ES-I3 (cell line): ENCODE measurements at regions not wholly inside any gene's neighbourhood (a gene's known extent, or its start where the extent isn't known, plus 50 kb on each side); places are given as distances from the start of the nearest gene placed in this dataset.

ENCODE experiments used
- H3K36me3 ChIP-seq: 2 replicates; pipeline ENCODE4 v1.6.1; 2013; ENCODE audit warnings: mild to moderate bottlenecking, low read length, control low read depth, moderate library complexity; ENCODE audit not compliant: insufficient read depth
- H3K4me1 ChIP-seq: 2 replicates; pipeline ENCODE4 v1.6.1; 2013; ENCODE audit warnings: mild to moderate bottlenecking, control low read depth, low read length; ENCODE audit not compliant: insufficient read depth
- H3K9ac ChIP-seq: 2 replicates; pipeline ENCODE4 v1.6.1; 2013; ENCODE audit warnings: low read depth, mild to moderate bottlenecking, low read length, moderate library complexity
- H3K9me3 ChIP-seq: 2 replicates; pipeline ENCODE4 v1.6.1; 2013; ENCODE audit warnings: mild to moderate bottlenecking, low read length, moderate library complexity; ENCODE audit not compliant: control insufficient read depth, insufficient read depth

DNA sequence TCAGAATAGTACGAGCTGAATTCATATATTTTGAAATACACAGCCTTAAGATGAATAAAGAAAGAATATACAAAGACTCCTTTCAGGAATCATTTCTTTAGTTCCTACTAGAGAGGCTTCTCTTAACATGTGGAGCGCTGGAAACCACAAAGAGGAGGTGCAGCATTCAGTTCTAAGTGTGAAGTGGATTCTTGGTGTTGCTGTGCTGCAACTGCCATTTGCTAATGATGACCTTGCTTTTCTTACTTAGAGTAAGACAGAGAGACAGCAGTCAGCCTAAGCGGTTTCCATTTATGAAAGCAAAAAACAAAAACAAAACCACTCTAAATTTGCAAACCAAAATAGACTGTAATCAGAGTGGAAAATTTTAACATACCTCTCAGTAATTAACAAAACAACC lies 629.0 kb downstream of the EPHA7 start:
- Histone ChIP-seq H3K36me3 (no peaks in the 10 kb centered on the region), H3K9me3 (no peaks in the 10 kb centered on the region; the same call in 1 of the 2 replicates), H3K4me1 (no peaks in the 10 kb centered on the region), H3K9ac (no peak overlapping the region)

DNA sequence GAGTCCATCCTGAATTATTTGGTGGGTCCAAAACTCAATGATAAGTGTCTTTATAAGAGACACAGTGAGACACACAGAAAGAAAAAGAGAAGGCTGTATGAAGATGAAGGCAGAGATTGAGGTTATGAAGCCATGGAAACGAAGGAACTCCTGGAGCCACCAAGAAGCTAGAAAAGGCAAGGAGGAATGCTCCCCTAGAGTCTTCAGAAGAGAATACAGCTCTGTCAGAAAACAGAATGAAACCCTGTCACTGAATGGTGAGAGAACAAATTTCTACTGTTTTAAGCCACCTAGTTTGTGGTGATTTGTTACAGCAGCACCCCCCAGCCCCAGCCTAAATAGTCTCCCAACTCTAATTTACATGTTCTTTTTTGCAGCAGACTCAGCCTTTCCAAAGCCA lies 635.1 kb downstream of the EPHA7 start:
- Histone ChIP-seq H3K9me3 (no peaks in the 10 kb centered on the region; the same call in 1 of the 2 replicates), H3K4me1 (no peaks in the 10 kb centered on the region), H3K9ac (no peak overlapping the region), H3K36me3 (no peaks in the 10 kb centered on the region)

DNA sequence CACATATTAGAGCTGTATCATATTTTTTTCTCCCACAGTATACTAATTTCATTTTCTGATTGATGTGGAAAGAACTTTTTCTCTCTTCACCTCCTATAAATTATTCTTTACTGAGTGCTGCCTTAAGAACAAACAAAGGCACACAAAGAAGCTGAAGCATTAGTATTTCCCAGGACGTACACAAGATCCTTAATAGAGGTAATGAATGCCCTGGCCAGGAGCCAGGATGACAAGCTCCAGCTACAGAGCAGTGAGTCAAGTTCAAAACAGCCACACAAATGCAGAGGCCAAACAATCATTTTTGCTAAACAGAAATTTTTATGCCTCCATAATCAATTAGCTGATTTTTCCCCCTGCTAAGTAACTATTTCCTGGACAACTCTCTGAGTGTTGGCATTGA lies 639.6 kb downstream of the EPHA7 start:
- Histone ChIP-seq H3K4me1 (no peaks in the 10 kb centered on the region), H3K36me3 (no peaks in the 10 kb centered on the region), H3K9me3 (no peaks in the 10 kb centered on the region), H3K9ac (no peak overlapping the region)

DNA sequence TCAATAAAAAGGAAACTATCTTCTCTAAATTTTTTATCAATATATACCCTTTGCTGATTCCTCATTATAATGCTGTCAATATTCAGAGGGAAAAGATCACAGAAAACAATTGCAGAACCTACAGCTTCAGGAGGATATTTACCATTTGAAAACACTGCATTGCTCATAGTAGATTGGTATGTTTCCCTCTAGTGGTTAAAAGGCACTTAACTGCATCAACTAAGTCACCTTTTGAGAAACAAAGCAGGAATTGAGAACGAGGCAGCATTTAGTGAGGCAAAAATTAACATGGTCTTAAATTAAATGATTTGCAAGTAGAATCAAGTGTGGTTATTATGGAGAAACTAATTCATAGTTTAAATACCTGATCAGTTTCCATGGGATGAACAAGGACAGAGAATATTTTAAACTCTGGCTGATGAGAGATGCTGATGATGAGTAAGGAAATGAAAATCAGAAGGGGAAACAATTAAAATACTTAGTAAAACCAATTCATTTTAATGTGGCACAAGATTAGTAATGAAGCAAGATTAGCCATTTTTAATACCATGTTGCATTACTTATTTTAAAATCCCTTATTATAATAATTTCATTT lies 642.1 kb downstream of the EPHA7 start:
- H3K9ac ChIP-seq, result no peak overlapping the region
- no peaks in the 10 kb centered on the region for H3K36me3 ChIP-seq
- H3K4me1 ChIP-seq, result no peaks in the 10 kb centered on the region
- H3K9me3 ChIP-seq, result no peaks in the 10 kb centered on the region

DNA sequence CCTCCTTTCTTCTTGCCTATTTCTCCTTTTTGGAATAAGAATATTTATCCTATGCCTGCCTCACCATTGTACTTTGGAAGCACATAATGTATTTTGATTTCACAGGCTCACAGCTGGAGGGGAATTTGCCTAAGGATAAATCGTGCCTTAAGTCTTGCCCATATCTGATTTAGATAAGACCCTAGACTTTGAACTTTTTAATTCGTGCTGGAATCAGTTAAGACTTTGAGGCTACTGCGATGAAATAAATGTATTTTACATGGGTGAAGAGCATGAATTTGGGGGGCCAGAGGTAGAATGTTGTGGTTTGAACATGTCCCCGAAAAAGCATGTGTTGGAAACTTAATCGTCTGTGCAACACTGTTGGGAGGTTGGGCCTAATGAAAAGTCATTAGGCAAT lies 648.8 kb downstream of the EPHA7 start:
- H3K9ac ChIP-seq, result no peak overlapping the region
- H3K36me3 ChIP-seq, result no peaks in the 10 kb centered on the region
- H3K4me1 ChIP-seq, result no peaks in the 10 kb centered on the region
- no peaks in the 10 kb centered on the region for H3K9me3 ChIP-seq

DNA sequence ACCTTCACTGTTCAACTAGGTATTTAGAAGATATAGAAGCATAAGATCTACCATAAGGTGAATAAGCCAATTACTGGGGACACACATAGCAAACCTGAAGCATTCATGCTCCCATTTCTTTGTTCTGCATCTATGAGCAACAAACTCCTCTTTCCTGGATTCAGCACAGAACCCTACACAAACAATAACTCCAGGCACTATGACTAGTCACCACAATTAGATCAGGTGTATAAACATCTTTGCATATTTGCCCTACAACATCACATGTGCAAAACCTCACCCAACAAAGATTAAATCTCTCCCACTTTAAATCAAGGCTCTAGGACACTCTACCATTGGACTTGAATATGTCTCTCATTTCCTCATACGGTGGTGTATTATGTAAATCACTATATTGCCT lies 652.3 kb downstream of the EPHA7 start:
- H3K9me3 ChIP-seq, result no peaks in the 10 kb centered on the region
- no peaks in the 10 kb centered on the region for H3K36me3 ChIP-seq
- H3K9ac ChIP-seq, result no peak overlapping the region
- no peaks in the 10 kb centered on the region; the same call in 1 of the 2 replicates for H3K4me1 ChIP-seq

DNA sequence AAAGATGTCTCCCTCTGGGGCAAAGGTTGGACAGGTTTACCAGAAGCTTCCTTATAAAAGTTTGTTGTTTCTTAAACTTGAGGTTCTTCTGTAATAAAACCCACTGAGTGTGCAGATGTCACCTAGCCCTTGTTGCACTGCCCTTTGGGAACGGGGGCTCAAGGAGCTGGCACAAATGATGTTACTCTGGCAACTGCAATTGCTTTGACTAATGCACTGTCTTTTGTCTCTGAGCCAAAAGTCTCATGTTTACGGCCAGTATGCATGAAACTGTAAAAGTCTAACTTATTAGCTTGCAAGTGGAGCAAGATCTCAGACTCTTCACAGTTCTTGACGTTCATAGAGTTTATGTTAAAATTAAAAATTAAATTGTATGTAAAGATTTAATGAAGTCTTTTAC lies 655.7 kb downstream of the EPHA7 start:
- Histone ChIP-seq H3K9ac (no peak overlapping the region), H3K4me1 (no peaks in the 10 kb centered on the region; the same call in 1 of the 2 replicates), H3K9me3 (no peaks in the 10 kb centered on the region), H3K36me3 (no peaks in the 10 kb centered on the region)

DNA sequence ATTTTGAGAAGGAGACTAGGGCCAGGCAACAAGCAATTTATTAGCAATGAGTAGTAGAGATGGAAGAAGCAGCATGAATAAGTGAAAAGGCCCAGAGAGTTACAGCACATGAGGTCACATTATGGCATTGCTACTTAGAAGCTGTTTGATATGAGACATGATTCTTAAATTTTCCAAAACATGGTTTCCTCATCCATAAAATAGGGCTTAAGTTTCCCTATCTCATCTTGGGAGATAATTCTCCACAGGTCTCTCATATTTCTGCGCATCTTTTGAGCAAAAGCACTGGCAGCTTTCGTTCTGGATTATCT lies 656.1 kb downstream of the EPHA7 start:
- Histone ChIP-seq H3K9ac (no peak overlapping the region), H3K4me1 (no peaks in the 10 kb centered on the region; the same call in 1 of the 2 replicates), H3K36me3 (no peaks in the 10 kb centered on the region), H3K9me3 (no peaks in the 10 kb centered on the region)

DNA sequence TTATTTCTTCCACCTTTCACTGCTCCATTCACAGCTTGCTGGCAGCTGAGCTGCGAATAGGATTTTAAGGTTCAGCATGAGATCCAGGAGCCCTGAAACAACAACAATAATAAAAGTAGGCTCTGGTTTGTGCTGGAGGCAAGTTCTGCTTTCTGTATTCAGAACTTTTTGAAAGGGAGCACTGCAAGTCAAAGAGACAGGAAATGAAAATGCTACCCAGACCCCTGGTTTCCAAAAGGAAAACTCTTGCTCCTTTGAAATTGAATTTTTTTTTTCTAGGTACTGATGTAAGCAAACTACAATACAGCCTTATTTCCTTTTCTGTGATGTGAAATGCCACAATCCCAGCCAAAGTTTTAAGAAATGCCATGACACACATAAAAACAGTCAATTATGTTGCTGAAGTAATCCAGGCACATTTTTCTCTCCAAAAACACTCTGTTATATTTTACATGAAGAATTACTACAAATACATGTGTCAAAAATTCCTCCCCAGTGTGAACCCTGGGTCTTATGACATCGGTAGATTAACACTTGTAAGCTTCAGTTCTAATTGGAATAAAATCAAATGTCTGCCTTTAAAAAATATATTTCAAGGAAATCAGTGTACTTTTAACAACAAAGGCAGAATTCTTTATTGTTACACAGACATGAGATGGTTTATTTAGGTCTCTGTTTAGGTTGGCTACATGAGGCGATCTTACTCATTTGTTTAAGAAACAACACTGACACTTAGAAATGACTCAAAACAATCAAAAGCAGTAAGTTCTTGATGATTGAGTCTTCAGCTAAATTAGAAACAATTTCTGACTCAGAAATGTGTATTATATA lies 656.7 kb downstream of the EPHA7 start:
- Histone ChIP-seq H3K9ac (no peak overlapping the region), H3K9me3 (no peaks in the 10 kb centered on the region), H3K4me1 (no peaks in the 10 kb centered on the region; the same call in 1 of the 2 replicates), H3K36me3 (no peaks in the 10 kb centered on the region)

DNA sequence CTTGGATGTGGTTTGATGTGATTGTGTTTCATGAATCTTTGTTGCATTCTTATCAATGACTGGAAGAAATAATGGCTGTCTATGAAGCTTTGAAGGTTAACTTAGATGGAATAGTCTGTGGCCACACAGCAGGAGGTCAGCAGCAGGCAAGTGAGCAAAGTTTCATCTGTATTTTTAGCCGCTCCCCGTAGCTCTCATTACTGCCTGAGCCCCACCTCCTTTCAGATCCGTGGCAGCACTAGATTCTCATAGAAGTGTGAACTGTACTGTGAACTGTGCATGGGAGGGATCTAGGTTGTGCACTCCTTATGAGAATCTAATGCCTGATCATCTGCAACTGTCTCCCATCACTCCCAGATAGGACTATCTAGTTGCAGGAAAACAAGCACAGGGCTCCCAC lies 660.2 kb downstream of the EPHA7 start:
- Histone ChIP-seq H3K9ac (no peak overlapping the region), H3K4me1 (no peaks in the 10 kb centered on the region; the same call in 1 of the 2 replicates), H3K9me3 (no peaks in the 10 kb centered on the region)

DNA sequence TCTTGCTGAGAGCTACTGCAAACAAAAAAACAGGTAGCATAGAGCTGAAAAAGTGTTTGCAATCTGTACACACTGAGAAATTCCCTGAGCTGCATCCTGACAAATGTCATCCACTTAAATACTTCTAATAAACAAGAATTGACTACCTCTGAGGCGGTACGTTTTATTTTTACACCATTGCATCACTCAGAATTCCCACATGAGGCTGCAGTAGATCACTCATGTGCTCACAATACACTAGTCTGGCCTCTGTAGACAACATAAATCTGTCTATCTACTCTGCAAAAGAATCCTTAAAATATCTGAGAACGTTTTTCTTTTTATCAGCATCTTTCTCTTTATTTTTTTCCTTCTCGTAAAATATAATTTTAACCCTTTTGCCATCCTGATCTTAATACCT lies 661.4 kb downstream of the EPHA7 start:
- H3K36me3 ChIP-seq, result no peaks in the 10 kb centered on the region
- no peak overlapping the region for H3K9ac ChIP-seq
- no peaks in the 10 kb centered on the region for H3K9me3 ChIP-seq
- H3K4me1 ChIP-seq, result no peaks in the 10 kb centered on the region; the same call in 1 of the 2 replicates

More for the DNA sequence above, 660.2 kb downstream of the EPHA7 start:
- H3K36me3 ChIP-seq, result no peaks in the 10 kb centered on the region

DNA sequence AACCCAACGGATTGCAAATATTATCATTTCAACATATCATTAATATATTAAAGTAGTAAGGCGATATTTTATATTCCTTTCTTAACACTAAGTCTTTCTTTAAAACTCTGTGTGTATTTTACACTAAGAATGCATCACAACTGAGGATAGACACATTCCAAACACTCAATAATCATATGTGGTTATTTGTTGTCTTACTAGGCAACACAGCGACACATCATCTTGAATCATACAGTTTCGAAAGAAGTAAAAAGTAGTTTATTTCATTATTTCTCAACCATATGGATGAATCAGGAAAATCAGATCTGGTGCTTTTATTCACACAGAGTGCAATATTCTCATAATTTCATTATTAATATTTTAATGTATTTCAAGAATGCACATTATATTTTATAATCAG lies 662.4 kb downstream of the EPHA7 start:
- Histone ChIP-seq H3K9me3 (0 out of 2 replicates have a peak, but pooled peaks cover 2% of the 10 kb centered on the region), H3K9ac (no peak overlapping the region), H3K36me3 (no peaks in the 10 kb centered on the region), H3K4me1 (no peaks in the 10 kb centered on the region)

DNA sequence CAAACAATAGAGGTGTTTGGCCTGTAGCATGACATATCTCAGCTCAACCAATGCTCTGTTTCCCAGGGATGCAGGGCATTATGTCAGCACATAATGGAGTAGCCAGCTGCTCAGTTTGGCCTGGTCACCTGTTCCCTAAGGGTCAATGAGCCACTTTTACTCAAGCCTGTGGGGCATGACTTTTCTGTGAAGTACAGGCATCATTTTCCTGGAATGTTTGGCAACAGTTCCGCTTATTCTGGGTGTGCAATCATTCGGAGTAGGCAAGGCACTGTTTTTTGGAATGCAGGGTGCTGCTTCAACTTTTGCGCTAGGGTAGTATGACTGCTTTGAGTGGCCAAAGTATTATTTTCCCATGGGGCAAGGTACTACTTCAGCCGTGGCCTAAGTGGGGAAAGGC lies 665.4 kb downstream of the EPHA7 start:
- Histone ChIP-seq H3K9ac (no peak overlapping the region), H3K4me1 (no peaks in the 10 kb centered on the region), H3K36me3 (no peaks in the 10 kb centered on the region), H3K9me3 (0 out of 2 replicates have a peak, but pooled peaks cover 2% of the 10 kb centered on the region)

DNA sequence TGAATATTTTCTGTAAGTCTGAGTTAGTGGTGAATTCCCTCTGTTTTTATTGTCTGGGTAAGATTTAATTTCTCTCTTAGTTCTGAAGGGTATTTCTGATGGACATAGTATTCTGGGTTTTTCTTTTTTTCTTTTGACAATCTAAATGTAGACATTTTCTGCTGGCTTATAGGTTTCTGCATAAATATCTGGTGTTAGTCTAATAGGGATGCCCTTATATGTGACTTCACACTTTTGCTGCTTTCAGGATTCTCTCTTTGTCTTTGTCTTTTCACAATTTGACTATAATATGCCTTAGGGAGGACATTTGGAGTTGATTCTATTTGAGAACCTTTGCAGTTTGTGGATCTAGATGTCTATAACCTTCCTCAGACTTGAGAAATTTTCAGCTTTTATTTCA lies 667.2 kb downstream of the EPHA7 start:
- H3K9me3 ChIP-seq, result 0 out of 2 replicates have a peak, but pooled peaks cover 2% of the 10 kb centered on the region
- H3K9ac ChIP-seq, result no peak overlapping the region
- no peaks in the 10 kb centered on the region for H3K36me3 ChIP-seq
- H3K4me1 ChIP-seq, result no peaks in the 10 kb centered on the region

DNA sequence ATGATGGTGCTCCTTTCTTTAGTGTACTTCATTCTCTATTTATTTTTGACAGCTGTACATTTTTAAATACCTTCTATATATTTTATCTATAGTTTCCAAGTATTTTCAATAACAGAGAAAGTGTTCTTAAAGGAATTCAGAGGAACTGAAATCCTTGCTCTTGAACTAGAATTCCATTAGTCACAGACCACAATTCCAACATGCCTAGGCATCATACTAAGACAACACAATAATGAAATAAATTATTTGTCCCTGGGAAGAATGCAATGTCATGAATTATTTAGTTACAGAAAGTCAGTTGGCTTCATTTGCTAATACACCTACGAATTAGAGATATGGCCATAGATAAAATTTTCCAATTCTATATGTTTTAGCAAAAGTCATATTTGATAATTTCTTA lies 671.2 kb downstream of the EPHA7 start:
- H3K9me3 ChIP-seq, result 0 out of 2 replicates have a peak, but pooled peaks cover 2% of the 10 kb centered on the region
- no peaks in the 10 kb centered on the region for H3K4me1 ChIP-seq
- H3K36me3 ChIP-seq, result no peaks in the 10 kb centered on the region
- no peak overlapping the region for H3K9ac ChIP-seq
